ENCODE measurements at regions not wholly inside any gene's neighbourhood (a gene's known extent, or its start where the extent isn't known, plus 50 kb on each side); places are given as distances from the start of the nearest gene placed in this dataset.

- no peak overlapping the region for H3K18ac ChIP-seq (ENCODE audit: low read length)
- H3K27me3 ChIP-seq (ENCODE audit: insufficient read depth, low read length, poor library complexity), result no peaks in the 10 kb centered on the region
- H4K8ac ChIP-seq (ENCODE audit: low read depth, low read length), result no peak overlapping the region
- no peak overlapping the region for H3K4me2 ChIP-seq (ENCODE audit: low read length)
- no peak overlapping the region for H3K4ac ChIP-seq (ENCODE audit: low read depth, low read length)
- H2AK5ac ChIP-seq (ENCODE audit: low read length), result no peak overlapping the region
- no peaks in the 10 kb centered on the region for H3K4me1 ChIP-seq (ENCODE audit: control insufficient read depth, low read depth, low read length)
- H3K9ac ChIP-seq (ENCODE audit: low read length), result no peak overlapping the region
- no peak overlapping the region for H3K23ac ChIP-seq (ENCODE audit: low read length)
- no peak for DNase-seq
- no CpG with 5 or more reads among the region's 4 CpGs for WGBS (ENCODE audit: extremely low coverage, insufficient coverage, low lambda C conversion rate)
- H3K36me3 ChIP-seq (ENCODE audit: control insufficient read depth, insufficient read depth, low read length), result no peaks in the 10 kb centered on the region
- H2BK120ac ChIP-seq (ENCODE audit: low read depth, low read length), result no peak overlapping the region
- H3K79me1 ChIP-seq (ENCODE audit: low read length), result no peaks in the 10 kb centered on the region
- H3K27ac ChIP-seq (ENCODE audit: low read depth, low read length), result no peak overlapping the region
- no peaks in the 10 kb centered on the region for H3K79me2 ChIP-seq (ENCODE audit: control insufficient read depth, insufficient read depth, low read length)
- no peak overlapping the region for H3K56ac ChIP-seq (ENCODE audit: low read length)
- no peak overlapping the region for H3K4me3 ChIP-seq (ENCODE audit: low read length)
- H2BK5ac ChIP-seq (ENCODE audit: low read length), result no peak overlapping the region
- no peak overlapping the region for H4K5ac ChIP-seq (ENCODE audit: low read length)
- no peak overlapping the region for H2BK15ac ChIP-seq (replicated peaks; ENCODE audit: low read depth)
Measured at GRCh38 chr7:131959106-131959812, 402.8 kb upstream of the PODXL start.

GRCh38 chr7:131957338-131958020 is 401.1 kb upstream of the PODXL start:
- Histone ChIP-seq H2BK15ac (replicated peaks; ENCODE audit: low read depth) (no peak overlapping the region), H3K18ac (ENCODE audit: low read length) (no peak overlapping the region), H2BK5ac (ENCODE audit: low read length) (no peak overlapping the region), H3K9ac (ENCODE audit: low read length) (no peak overlapping the region), H3K27me3 (ENCODE audit: insufficient read depth, low read length, poor library complexity) (no peaks in the 10 kb centered on the region), H3K79me1 (ENCODE audit: low read length) (no peaks in the 10 kb centered on the region), H2BK120ac (ENCODE audit: low read depth, low read length) (no peak overlapping the region), H3K56ac (ENCODE audit: low read length) (no peak overlapping the region), H3K4ac (ENCODE audit: low read depth, low read length) (no peak overlapping the region), H3K23ac (ENCODE audit: low read length) (no peak overlapping the region), H3K79me2 (ENCODE audit: control insufficient read depth, insufficient read depth, low read length) (no peaks in the 10 kb centered on the region), H4K5ac (ENCODE audit: low read length) (no peak overlapping the region), H3K4me2 (ENCODE audit: low read length) (no peak overlapping the region), H2AK5ac (ENCODE audit: low read length) (no peak overlapping the region), H3K27ac (ENCODE audit: low read depth, low read length) (no peak overlapping the region), H3K4me1 (ENCODE audit: control insufficient read depth, low read depth, low read length) (no peaks in the 10 kb centered on the region), H3K4me3 (ENCODE audit: low read length) (no peak overlapping the region), H3K36me3 (ENCODE audit: control insufficient read depth, insufficient read depth, low read length) (no peaks in the 10 kb centered on the region), H4K8ac (ENCODE audit: low read depth, low read length) (no peak overlapping the region)
- WGBS (ENCODE audit: extremely low coverage, insufficient coverage, low lambda C conversion rate), result no CpG with 5 or more reads among the region's 12 CpGs
- no peak for DNase-seq

GRCh38 chr7:131956864-131957263 is 400.4 kb upstream of the PODXL start:
- Histone ChIP-seq H3K4me2 (ENCODE audit: low read length) (no peak overlapping the region), H3K23ac (ENCODE audit: low read length) (no peak overlapping the region), H3K4ac (ENCODE audit: low read depth, low read length) (no peak overlapping the region), H2BK5ac (ENCODE audit: low read length) (no peak overlapping the region), H3K9ac (ENCODE audit: low read length) (no peak overlapping the region), H3K79me2 (ENCODE audit: control insufficient read depth, insufficient read depth, low read length) (no peaks in the 10 kb centered on the region), H3K36me3 (ENCODE audit: control insufficient read depth, insufficient read depth, low read length) (no peaks in the 10 kb centered on the region), H3K27ac (ENCODE audit: low read depth, low read length) (no peak overlapping the region), H2BK15ac (replicated peaks; ENCODE audit: low read depth) (no peak overlapping the region), H3K27me3 (ENCODE audit: insufficient read depth, low read length, poor library complexity) (no peaks in the 10 kb centered on the region), H3K18ac (ENCODE audit: low read length) (no peak overlapping the region), H3K4me1 (ENCODE audit: control insufficient read depth, low read depth, low read length) (no peaks in the 10 kb centered on the region), H2AK5ac (ENCODE audit: low read length) (no peak overlapping the region), H3K4me3 (ENCODE audit: low read length) (no peak overlapping the region), H4K8ac (ENCODE audit: low read depth, low read length) (no peak overlapping the region), H2BK120ac (ENCODE audit: low read depth, low read length) (no peak overlapping the region), H3K56ac (ENCODE audit: low read length) (no peak overlapping the region), H4K5ac (ENCODE audit: low read length) (no peak overlapping the region), H3K79me1 (ENCODE audit: low read length) (no peaks in the 10 kb centered on the region)
- DNase-seq, result no peak
- WGBS (ENCODE audit: extremely low coverage, insufficient coverage, low lambda C conversion rate), result no CpG with 5 or more reads among the region's 1 CpG

- Histone ChIP-seq H3K4ac (ENCODE audit: low read depth, low read length) (no peak overlapping the region), H3K36me3 (ENCODE audit: control insufficient read depth, insufficient read depth, low read length) (no peaks in the 10 kb centered on the region), H3K79me1 (ENCODE audit: low read length) (no peaks in the 10 kb centered on the region), H3K56ac (ENCODE audit: low read length) (no peak overlapping the region), H3K18ac (ENCODE audit: low read length) (no peak overlapping the region), H2BK15ac (replicated peaks; ENCODE audit: low read depth) (no peak overlapping the region), H4K8ac (ENCODE audit: low read depth, low read length) (no peak overlapping the region), H4K5ac (ENCODE audit: low read length) (no peak overlapping the region), H2BK120ac (ENCODE audit: low read depth, low read length) (no peak overlapping the region), H3K4me2 (ENCODE audit: low read length) (no peak overlapping the region), H3K4me1 (ENCODE audit: control insufficient read depth, low read depth, low read length) (no peaks in the 10 kb centered on the region), H2AK5ac (ENCODE audit: low read length) (no peak overlapping the region), H3K79me2 (ENCODE audit: control insufficient read depth, insufficient read depth, low read length) (no peaks in the 10 kb centered on the region), H3K23ac (ENCODE audit: low read length) (no peak overlapping the region), H2BK5ac (ENCODE audit: low read length) (no peak overlapping the region), H3K27ac (ENCODE audit: low read depth, low read length) (no peak overlapping the region), H3K4me3 (ENCODE audit: low read length) (no peak overlapping the region), H3K27me3 (ENCODE audit: insufficient read depth, low read length, poor library complexity) (no peaks in the 10 kb centered on the region), H3K9ac (ENCODE audit: low read length) (no peak overlapping the region)
- WGBS (ENCODE audit: extremely low coverage, insufficient coverage, low lambda C conversion rate), result no CpG with 5 or more reads among the region's 2 CpGs
- no peak for DNase-seq
Measured at GRCh38 chr7:131955679-131956078, 399.3 kb upstream of the PODXL start.

GRCh38 chr7:131953184-131953583 is 396.8 kb upstream of the PODXL start:
- no peak for DNase-seq
- no peak overlapping the region for H3K18ac ChIP-seq (ENCODE audit: low read length)
- no peak overlapping the region for H4K8ac ChIP-seq (ENCODE audit: low read depth, low read length)
- no peaks in the 10 kb centered on the region for H3K27me3 ChIP-seq (ENCODE audit: insufficient read depth, low read length, poor library complexity)
- no peaks in the 10 kb centered on the region for H3K79me1 ChIP-seq (ENCODE audit: low read length)
- no peak overlapping the region for H2BK120ac ChIP-seq (ENCODE audit: low read depth, low read length)
- H2BK15ac ChIP-seq (replicated peaks; ENCODE audit: low read depth), result no peak overlapping the region
- WGBS (ENCODE audit: extremely low coverage, insufficient coverage, low lambda C conversion rate), result no CpG with 5 or more reads among the region's 3 CpGs
- H3K36me3 ChIP-seq (ENCODE audit: control insufficient read depth, insufficient read depth, low read length), result no peaks in the 10 kb centered on the region
- no peak overlapping the region for H3K56ac ChIP-seq (ENCODE audit: low read length)
- H3K4ac ChIP-seq (ENCODE audit: low read depth, low read length), result no peak overlapping the region
- no peak overlapping the region for H3K4me2 ChIP-seq (ENCODE audit: low read length)
- H3K79me2 ChIP-seq (ENCODE audit: control insufficient read depth, insufficient read depth, low read length), result no peaks in the 10 kb centered on the region
- H3K27ac ChIP-seq (ENCODE audit: low read depth, low read length), result no peak overlapping the region
- H2BK5ac ChIP-seq (ENCODE audit: low read length), result no peak overlapping the region
- no peak overlapping the region for H3K23ac ChIP-seq (ENCODE audit: low read length)
- no peak overlapping the region for H3K4me3 ChIP-seq (ENCODE audit: low read length)
- no peak overlapping the region for H3K9ac ChIP-seq (ENCODE audit: low read length)
- H2AK5ac ChIP-seq (ENCODE audit: low read length), result no peak overlapping the region
- H4K5ac ChIP-seq (ENCODE audit: low read length), result no peak overlapping the region
- no peaks in the 10 kb centered on the region for H3K4me1 ChIP-seq (ENCODE audit: control insufficient read depth, low read depth, low read length)

Measured in mesendoderm (in vitro differentiated cells).